OCI-LY1 (cell line): ENCODE measurements at regions not wholly inside any gene's neighbourhood (a gene's known extent, or its start where the extent isn't known, plus 50 kb on each side); places are given as distances from the start of the nearest gene placed in this dataset.
"Not testable (repeated sequence)": the region's sequence is repeated elsewhere in the genome, so short reads cannot be mapped to it uniquely, and the experiment has no call there.

Experiments
- H2AFZ ChIP-seq: fragments of 200-600 bp; sonication (generic), shearing (Covaris generic); 2 replicates; pipeline ENCODE4 v1.6.0; 2014; ENCODE audit warnings: antibody characterized with exemption, mild to moderate bottlenecking, low read length
- H3F3A ChIP-seq: fragments of 200-600 bp; sonication (generic), shearing (Covaris generic); 2 replicates; pipeline ENCODE4 v1.6.0; 2014; ENCODE audit warnings: mild to moderate bottlenecking, antibody characterized with exemption, low read length, moderate library complexity; ENCODE audit not compliant: insufficient read depth
- H3K27ac ChIP-seq: fragments of 200-600 bp; sonication (generic); 2 replicates; pipeline ENCODE4 v1.5.1; 2014; ENCODE audit warnings: low read length, mixed run types, mild to moderate bottlenecking, low read depth; ENCODE audit not compliant: poor library complexity, severe bottlenecking
- H3K27me3 ChIP-seq: fragments of 200-600 bp; sonication (generic); 2 replicates; pipeline ENCODE4 v1.6.0; 2014; ENCODE audit warnings: antibody characterized with exemption, mild to moderate bottlenecking, low read length, moderate library complexity; ENCODE audit not compliant: insufficient read depth
- H3K36me3 ChIP-seq: fragments of 200-600 bp; sonication (generic); 2 replicates; pipeline ENCODE4 v1.6.1; 2014; ENCODE audit warnings: mild to moderate bottlenecking, antibody characterized with exemption, low read length, moderate library complexity, mixed read lengths; ENCODE audit not compliant: insufficient read depth
- H3K4me1 ChIP-seq: fragments of 200-600 bp; sonication (generic); 2 replicates; pipeline ENCODE4 v1.5.1; 2014; ENCODE audit warnings: mild to moderate bottlenecking, low read length, moderate library complexity; ENCODE audit not compliant: insufficient read depth, severe bottlenecking
- H3K4me2 ChIP-seq: fragments of 200-600 bp; sonication (generic), shearing (Covaris generic); 2 replicates; pipeline ENCODE4 v1.6.1; 2014; ENCODE audit warnings: low read length
- H3K4me3 ChIP-seq: fragments of 200-600 bp; sonication (generic); 2 replicates; pipeline ENCODE4 v1.5.1; 2014; ENCODE audit warnings: low read length, low read depth, mild to moderate bottlenecking, mixed read lengths; ENCODE audit not compliant: poor library complexity, severe bottlenecking
- H3K79me2 ChIP-seq: fragments of 200-600 bp; shearing (Covaris generic); 2 replicates; pipeline ENCODE4 v1.6.1; 2016; ENCODE audit warnings: mixed run types, low read length, mixed read lengths; ENCODE audit not compliant: insufficient read depth
- H3K9ac ChIP-seq: fragments of 200-600 bp; sonication (generic), shearing (Covaris generic); 2 replicates; pipeline ENCODE4 v1.6.1; 2014; ENCODE audit warnings: mild to moderate bottlenecking, low read length, mixed read lengths
- H3K9me2 ChIP-seq: fragments of 200-600 bp; sonication (generic), shearing (Covaris generic); 2 replicates; pipeline ENCODE4 v1.6.1; 2014; ENCODE audit warnings: low read depth, mild to moderate bottlenecking, low read length, mixed read lengths
- H3K9me3 ChIP-seq: fragments of 200-600 bp; shearing (Covaris generic); 2 replicates; pipeline ENCODE4 v1.6.1; 2014; ENCODE audit warnings: low read length, mixed read lengths
- H4K20me1 ChIP-seq: fragments of 200-600 bp; sonication (generic), shearing (Covaris generic); 2 replicates; pipeline ENCODE4 v1.6.0; 2016; ENCODE audit warnings: mild to moderate bottlenecking, low read length; ENCODE audit not compliant: insufficient read depth
- CTCF ChIP-seq: fragments of 200-600 bp; sonication (generic), shearing (Covaris generic); IDR thresholded peaks from 2 replicates; pipeline ENCODE4 v1.5.1; 2017; ENCODE audit warnings: mild to moderate bottlenecking, antibody characterized with exemption, low read length, moderate library complexity, mixed read lengths
- EZH2 ChIP-seq: fragments of 200-600 bp; sonication (generic), shearing (Covaris generic); IDR thresholded peaks from 2 replicates; pipeline ENCODE4 v1.8.0; 2017; ENCODE audit warnings: borderline replicate concordance, mixed run types, mild to moderate bottlenecking, antibody characterized with exemption, low read length, moderate library complexity, mixed read lengths

- Histone ChIP-seq H3K79me2 (no peaks in the 10 kb centered on the region), H2AFZ (no peak overlapping the region), H3K4me2 (no peak overlapping the region), H3K27ac (no peak overlapping the region), H3K9me3 (no peaks in the 10 kb centered on the region), H3K27me3 (no peaks in the 10 kb centered on the region), H3F3A (no peaks in the 10 kb centered on the region), H3K9ac (no peak overlapping the region), H3K9me2 (no peaks in the 10 kb centered on the region), H3K36me3 (no peaks in the 10 kb centered on the region), H4K20me1 (no peaks in the 10 kb centered on the region), H3K4me3 (no peak overlapping the region), H3K4me1 (no peaks in the 10 kb centered on the region)
- TF ChIP-seq EZH2 (no peak), CTCF (no peak)
These were observed 197.8 kb downstream of the MATN1 start for GRCh38 chr1:30525631-30525970.

DNA sequence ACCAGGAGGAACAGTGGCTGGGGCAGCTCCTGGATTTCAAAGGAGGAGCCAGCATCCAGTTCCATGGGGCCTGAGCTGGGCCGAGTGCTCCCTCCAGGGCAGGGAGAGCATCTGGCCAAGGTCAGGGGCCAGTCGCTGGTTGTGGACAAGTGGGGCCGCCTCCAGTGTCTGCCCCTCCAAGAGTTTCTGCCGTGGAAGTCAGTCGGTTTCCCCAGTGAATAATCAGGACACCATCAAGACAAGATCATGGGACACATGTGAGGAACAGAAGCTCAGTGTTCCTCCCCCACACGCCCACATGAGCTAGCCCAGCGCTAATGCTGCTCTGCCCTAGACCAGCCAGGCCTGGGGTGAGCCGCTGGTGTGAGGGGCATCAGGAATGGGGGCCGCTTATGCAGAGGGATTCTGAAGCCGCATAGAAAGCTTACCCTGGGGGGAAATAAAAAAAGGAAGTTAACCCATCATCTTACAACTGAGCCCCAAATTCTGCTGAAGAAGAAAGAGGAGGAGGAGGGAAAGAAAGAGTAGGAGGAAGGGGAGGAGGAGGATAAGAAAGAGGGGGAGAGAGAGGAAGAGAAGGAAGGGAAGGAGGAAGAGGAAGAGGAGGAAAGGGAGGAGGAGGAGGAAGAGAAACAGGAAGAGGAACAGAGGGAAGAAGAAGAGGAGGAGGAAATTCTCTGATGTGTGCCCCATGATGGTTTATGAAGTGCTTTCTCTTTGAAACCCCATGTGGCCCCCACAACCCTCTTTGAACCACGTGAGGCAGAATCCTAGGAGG is 198.4 kb downstream of the MATN1 start:
- Histone ChIP-seq H3K9me2 (no peaks in the 10 kb centered on the region), H3F3A (no peaks in the 10 kb centered on the region), H4K20me1 (no peaks in the 10 kb centered on the region), H3K4me3 (no peak overlapping the region), H3K9me3 (no peaks in the 10 kb centered on the region), H3K79me2 (no peaks in the 10 kb centered on the region), H3K4me2 (no peak overlapping the region), H3K27ac (no peak overlapping the region), H3K27me3 (no peaks in the 10 kb centered on the region), H2AFZ (no peak overlapping the region), H3K36me3 (no peaks in the 10 kb centered on the region), H3K4me1 (no peaks in the 10 kb centered on the region), H3K9ac (no peak overlapping the region)
- no peak for TF ChIP-seq CTCF
- TF ChIP-seq EZH2, result no peak

DNA sequence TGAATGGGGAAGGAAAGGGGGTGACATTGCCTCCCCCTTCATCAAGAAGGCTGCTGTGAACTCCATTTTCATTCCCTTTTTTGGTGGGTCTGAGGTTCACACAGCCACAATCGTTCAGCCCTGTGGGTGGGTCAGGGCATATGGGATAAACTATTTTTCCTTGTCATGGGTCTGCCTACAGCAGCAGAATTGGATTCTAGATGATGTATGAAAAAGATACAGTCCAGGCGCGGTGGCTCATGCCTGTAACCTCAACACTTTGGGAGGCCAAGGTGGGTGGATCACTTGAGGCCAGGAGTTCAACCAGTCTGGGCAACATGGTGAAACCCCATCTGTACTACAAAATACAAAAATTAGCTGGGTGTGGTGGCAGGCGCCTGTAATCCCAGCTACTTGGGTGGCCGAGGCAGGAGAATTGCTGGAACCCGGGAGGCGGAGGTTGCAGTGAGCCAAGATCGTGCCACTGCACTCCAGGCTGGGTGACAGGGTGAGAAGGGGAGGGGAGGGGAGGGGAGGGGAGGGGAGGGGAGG is 199.3 kb downstream of the MATN1 start:
- not testable (repeated sequence) for H3K4me2 ChIP-seq

More for the DNA sequence above, 199.3 kb downstream of the MATN1 start:
- not testable (repeated sequence) for H3K9ac ChIP-seq, H3K27me3 ChIP-seq, H3K27ac ChIP-seq, H3K36me3 ChIP-seq, H3K9me2 ChIP-seq, H3K79me2 ChIP-seq, H3K9me3 ChIP-seq, H3K4me3 ChIP-seq, H4K20me1 ChIP-seq, H2AFZ ChIP-seq, H3K4me1 ChIP-seq, H3F3A ChIP-seq
